Nephron progenitor cell (in vitro differentiated cells): ENCODE measurements at regions not wholly inside any gene's neighbourhood (a gene's known extent, or its start where the extent isn't known, plus 50 kb on each side); places are given as distances from the start of the nearest gene placed in this dataset.

Experiments used
- DNase-seq: peaks from one replicate; pipeline ENCODE4 v3.0.0; 2021
- H3K27ac Mint-ChIP-seq: 2 replicates; pipeline ENCODE4 v1.8.0; 2021; ENCODE audit warnings: mild to moderate bottlenecking, moderate library complexity, mixed read lengths
- H3K27me3 Mint-ChIP-seq: 2 replicates; pipeline ENCODE4 v1.8.0; 2021; ENCODE audit warnings: mild to moderate bottlenecking, low read depth, mixed read lengths; ENCODE audit not compliant: poor library complexity
- H3K36me3 Mint-ChIP-seq: 2 replicates; pipeline ENCODE4 v1.8.0; 2021; ENCODE audit warnings: low read depth, mixed read lengths
- H3K4me1 Mint-ChIP-seq: 2 replicates; pipeline ENCODE4 v1.8.0; 2021; ENCODE audit warnings: mixed read lengths
- H3K4me3 Mint-ChIP-seq: 2 replicates; pipeline ENCODE4 v1.8.0; 2021; ENCODE audit warnings: mild to moderate bottlenecking, moderate library complexity, mixed read lengths
- H3K9me3 Mint-ChIP-seq: 2 replicates; pipeline ENCODE4 v1.8.0; 2021; ENCODE audit warnings: mild to moderate bottlenecking, moderate library complexity, mixed read lengths
- TF ChIP-seq, protein P1 (sequence below): fragments of 200-600 bp; sonication (generic); IDR thresholded peaks from 2 replicates; pipeline ENCODE4 v1.5.0; 2021; ENCODE audit warnings: antibody characterized with exemption

DNA sequence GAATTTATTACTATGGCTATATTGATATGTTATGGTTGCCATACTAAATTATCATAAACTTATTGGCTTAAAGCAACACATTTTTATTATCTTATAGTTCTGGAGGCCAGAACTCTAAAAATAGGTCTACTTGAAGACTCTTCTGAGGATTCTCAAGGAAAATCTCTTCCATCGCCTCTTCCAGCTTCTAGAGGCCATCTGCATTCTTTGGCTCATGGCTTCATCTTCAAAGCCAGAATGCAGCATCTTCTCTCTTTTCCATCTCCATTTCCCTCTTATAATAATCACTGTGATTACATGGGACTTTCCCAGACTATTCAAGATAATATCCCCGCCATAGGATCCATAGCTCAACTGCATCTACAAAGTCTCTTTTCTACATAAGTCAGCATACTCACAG, 385.4 kb downstream of the RMST start:
- Mint-ChIP-seq H3K27me3 (peaks cover 3% of the 10 kb centered on the region), H3K4me1 (peaks cover 7% of the 10 kb centered on the region), H3K4me3 (no peak overlapping the region), H3K27ac (no peak overlapping the region), H3K36me3 (no peaks in the 10 kb centered on the region), H3K9me3 (no peaks in the 10 kb centered on the region)
- DNase-seq, result no peak
- TF ChIP-seq, protein P1, sequence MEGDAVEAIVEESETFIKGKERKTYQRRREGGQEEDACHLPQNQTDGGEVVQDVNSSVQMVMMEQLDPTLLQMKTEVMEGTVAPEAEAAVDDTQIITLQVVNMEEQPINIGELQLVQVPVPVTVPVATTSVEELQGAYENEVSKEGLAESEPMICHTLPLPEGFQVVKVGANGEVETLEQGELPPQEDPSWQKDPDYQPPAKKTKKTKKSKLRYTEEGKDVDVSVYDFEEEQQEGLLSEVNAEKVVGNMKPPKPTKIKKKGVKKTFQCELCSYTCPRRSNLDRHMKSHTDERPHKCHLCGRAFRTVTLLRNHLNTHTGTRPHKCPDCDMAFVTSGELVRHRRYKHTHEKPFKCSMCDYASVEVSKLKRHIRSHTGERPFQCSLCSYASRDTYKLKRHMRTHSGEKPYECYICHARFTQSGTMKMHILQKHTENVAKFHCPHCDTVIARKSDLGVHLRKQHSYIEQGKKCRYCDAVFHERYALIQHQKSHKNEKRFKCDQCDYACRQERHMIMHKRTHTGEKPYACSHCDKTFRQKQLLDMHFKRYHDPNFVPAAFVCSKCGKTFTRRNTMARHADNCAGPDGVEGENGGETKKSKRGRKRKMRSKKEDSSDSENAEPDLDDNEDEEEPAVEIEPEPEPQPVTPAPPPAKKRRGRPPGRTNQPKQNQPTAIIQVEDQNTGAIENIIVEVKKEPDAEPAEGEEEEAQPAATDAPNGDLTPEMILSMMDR, result no peak

DNA sequence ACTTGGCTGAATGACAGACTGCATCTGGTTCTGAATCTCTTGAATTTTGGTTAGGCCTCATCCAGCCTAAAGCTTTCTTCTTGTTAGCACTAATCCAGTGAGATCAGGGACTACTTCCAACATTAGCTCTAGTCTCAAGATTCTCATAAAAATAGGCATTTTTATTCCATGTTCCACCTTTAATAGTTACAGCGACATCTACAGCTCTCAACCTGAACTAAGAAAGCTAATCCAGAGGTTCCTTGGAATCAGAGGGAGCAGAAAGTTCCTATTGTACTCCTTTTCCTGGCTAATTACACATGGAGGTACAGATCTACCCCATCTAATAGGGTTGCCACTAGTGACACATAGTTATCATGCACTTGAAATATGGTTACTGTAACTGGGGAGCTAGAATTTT, 391.9 kb downstream of the RMST start:
- no peaks in the 10 kb centered on the region for H3K4me1 Mint-ChIP-seq
- H3K9me3 Mint-ChIP-seq, result no peaks in the 10 kb centered on the region
- TF ChIP-seq, protein P1, result no peak
- no peak overlapping the region for H3K4me3 Mint-ChIP-seq
- no peak for DNase-seq
- H3K27ac Mint-ChIP-seq, result no peak overlapping the region
- H3K36me3 Mint-ChIP-seq, result no peaks in the 10 kb centered on the region
- H3K27me3 Mint-ChIP-seq, result peaks cover under 1% of the 10 kb centered on the region

DNA sequence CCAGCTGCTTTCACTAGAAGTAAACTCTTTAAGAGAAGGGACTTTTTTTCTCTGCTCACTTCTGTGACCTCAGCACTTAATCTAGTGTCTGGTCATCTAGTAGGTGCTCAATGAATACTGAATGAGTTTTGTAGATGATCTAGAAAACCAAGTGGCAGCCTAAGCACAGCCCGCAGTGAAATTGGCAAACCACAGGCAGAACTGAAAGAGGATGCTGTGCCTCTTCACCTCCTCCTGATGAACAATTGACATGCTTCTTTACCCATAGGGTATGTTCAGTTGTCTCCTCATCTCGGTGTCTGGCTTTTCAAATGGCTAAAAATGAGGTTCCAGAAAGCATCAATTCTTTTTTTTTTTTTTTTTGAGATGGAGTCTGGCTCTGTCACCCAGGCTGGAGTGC, 399.5 kb downstream of the RMST start:
- Mint-ChIP-seq H3K36me3 (no peaks in the 10 kb centered on the region), H3K4me3 (no peak overlapping the region), H3K27ac (no peak overlapping the region), H3K4me1 (no peaks in the 10 kb centered on the region), H3K27me3 (no peaks in the 10 kb centered on the region), H3K9me3 (peaks cover 15% of the 10 kb centered on the region)
- DNase-seq, result no peak
- TF ChIP-seq, protein P1, result no peak

DNA sequence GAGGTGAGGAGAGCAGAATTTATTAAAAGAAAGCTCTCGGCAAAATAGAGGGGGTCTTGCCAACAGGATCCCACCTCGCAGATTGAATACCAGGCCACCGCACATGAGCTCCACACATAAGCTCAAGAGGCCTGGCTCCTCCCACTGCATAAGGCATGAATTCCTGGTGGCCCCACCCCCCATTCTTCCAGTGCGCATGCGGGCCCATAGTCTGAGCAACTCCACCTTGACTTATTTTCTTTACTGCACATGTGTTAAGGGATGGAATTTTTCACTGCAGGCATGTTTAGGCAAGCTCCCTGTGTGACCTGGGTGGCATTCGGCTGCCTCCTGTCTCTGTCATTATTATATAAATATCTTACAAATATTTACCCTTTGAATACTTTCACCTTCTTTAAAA, 412.5 kb downstream of the RMST start:
- Mint-ChIP-seq H3K27ac (no peak overlapping the region), H3K27me3 (no peaks in the 10 kb centered on the region), H3K4me1 (no peaks in the 10 kb centered on the region), H3K4me3 (no peak overlapping the region), H3K36me3 (no peaks in the 10 kb centered on the region), H3K9me3 (peaks cover 13% of the 10 kb centered on the region)
- TF ChIP-seq, protein P1, result no peak
- DNase-seq, result no peak

DNA sequence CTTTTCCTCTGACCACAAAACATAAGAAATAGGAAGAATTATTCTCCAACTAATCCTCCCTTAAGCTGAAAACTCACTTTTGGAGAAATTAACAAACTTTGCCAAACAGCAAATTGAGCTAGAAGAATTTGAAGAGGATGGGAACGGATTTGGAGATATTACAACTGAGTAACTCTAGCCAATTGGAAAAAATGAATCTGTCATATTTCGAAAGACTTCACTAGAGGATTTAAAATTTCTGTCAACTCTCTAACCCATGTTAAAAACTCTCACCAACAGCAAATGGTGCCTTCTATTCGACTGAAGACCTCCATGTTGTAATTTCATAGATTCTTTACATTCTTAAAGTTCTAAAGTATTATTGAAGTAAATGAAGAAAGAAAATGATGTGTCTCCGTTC, 414.2 kb downstream of the RMST start:
- DNase-seq, result no peak
- TF ChIP-seq, protein P1, result no peak
- Mint-ChIP-seq H3K9me3 (peaks cover 19% of the 10 kb centered on the region), H3K4me1 (no peaks in the 10 kb centered on the region), H3K27ac (no peak overlapping the region), H3K36me3 (no peaks in the 10 kb centered on the region), H3K27me3 (no peaks in the 10 kb centered on the region), H3K4me3 (no peak overlapping the region)

DNA sequence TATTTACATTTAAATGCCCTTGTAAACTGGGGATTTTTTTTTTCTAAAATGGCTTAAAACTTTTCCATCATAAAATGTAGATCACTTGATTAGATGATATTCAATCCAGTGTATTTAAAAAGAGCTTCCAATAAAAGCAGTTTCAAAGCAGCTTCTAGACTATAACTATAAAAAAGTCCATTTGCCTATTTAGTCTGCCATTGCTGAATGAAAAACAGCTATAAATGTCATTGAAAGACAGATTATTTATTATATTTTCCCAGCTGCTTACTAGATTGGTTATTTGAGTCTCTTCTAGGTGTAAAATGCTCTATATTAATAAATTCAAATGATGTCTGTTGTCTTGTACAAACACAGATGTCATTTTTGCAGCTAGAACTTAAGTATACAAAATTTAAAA, 414.8 kb downstream of the RMST start:
- Mint-ChIP-seq H3K4me3 (no peak overlapping the region), H3K4me1 (no peaks in the 10 kb centered on the region), H3K9me3 (peaks cover 19% of the 10 kb centered on the region), H3K27ac (no peak overlapping the region), H3K27me3 (no peaks in the 10 kb centered on the region), H3K36me3 (no peaks in the 10 kb centered on the region)
- no peak for DNase-seq
- TF ChIP-seq, protein P1, result no peak
